Esophagus muscularis mucosa (tissue), 4 donors: ENCODE measurements at regions not wholly inside any gene's neighbourhood (a gene's known extent, or its start where the extent isn't known, plus 50 kb on each side); places are given as distances from the start of the nearest gene placed in this dataset.

Source experiments
- EP300 ChIP-seq: sonication (generic); formaldehyde crosslinking; IDR thresholded peaks from one replicate; pipeline ENCODE4 v1.6.1; 2017; ENCODE audit warnings: antibody characterized with exemption
- POLR2AphosphoS5 ChIP-seq, 2 donors: sonication (generic); formaldehyde crosslinking; IDR thresholded peaks; one replicate each; pipeline ENCODE4 v1.6.1; 2017; ENCODE audit warnings: antibody characterized with exemption in 2 of 2
- TF ChIP-seq, protein P1 (sequence below), 3 experiments: fragments of 200-600 bp in 2 of 3; fragments of 450-650 bp in 1 of 3; sonication (generic) in 2 of 3; IDR thresholded peaks; one replicate each; pipeline ENCODE4 v1.5.1; 2017 to 2019; ENCODE audit warnings: antibody characterized with exemption in 3 of 3, mild to moderate bottlenecking in 2 of 3, moderate library complexity in 1 of 3

DNA sequence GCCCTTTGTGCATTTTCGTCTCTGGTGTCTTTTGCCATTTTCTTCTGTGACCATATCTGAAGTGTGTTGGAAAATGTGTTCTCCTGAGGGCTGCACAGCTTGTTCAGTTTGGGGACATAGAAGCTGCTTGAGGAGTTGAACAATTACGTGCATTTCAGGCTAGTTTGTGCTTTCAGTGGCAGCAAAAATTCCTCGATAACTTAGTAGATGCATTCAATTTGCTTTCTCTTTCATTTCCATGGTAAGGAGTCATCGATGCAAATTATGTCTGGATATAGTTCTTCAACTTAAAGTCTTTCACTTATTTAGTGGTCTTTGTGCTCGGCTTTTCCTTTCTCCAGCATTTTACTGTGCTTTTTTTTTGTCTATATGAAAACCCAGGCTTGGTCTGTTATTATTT lies 441.5 kb downstream of the PLA2G4A start:
- TF ChIP-seq, protein P1, sequence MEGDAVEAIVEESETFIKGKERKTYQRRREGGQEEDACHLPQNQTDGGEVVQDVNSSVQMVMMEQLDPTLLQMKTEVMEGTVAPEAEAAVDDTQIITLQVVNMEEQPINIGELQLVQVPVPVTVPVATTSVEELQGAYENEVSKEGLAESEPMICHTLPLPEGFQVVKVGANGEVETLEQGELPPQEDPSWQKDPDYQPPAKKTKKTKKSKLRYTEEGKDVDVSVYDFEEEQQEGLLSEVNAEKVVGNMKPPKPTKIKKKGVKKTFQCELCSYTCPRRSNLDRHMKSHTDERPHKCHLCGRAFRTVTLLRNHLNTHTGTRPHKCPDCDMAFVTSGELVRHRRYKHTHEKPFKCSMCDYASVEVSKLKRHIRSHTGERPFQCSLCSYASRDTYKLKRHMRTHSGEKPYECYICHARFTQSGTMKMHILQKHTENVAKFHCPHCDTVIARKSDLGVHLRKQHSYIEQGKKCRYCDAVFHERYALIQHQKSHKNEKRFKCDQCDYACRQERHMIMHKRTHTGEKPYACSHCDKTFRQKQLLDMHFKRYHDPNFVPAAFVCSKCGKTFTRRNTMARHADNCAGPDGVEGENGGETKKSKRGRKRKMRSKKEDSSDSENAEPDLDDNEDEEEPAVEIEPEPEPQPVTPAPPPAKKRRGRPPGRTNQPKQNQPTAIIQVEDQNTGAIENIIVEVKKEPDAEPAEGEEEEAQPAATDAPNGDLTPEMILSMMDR (IDR thresholded peaks at IDR 0.05): no peak
- TF ChIP-seq EP300 (no peak), POLR2AphosphoS5 (IDR thresholded peaks at IDR 0.05) (no peak)
